Upper lobe of left lung (tissue), 6 donors: ENCODE measurements at regions not wholly inside any gene's neighbourhood (a gene's known extent, or its start where the extent isn't known, plus 50 kb on each side); places are given as distances from the start of the nearest gene placed in this dataset.

Experiments used
- ATAC-seq, 2 donors: fragments of 200-7000 bp; cut with Tn5 transposase; one replicate each; pipeline ENCODE4 v1.9.1; 2022; ENCODE audit warnings: mild to moderate bottlenecking in 2 of 2, moderate library complexity in 2 of 2; ENCODE audit not compliant: low FRiP score in 2 of 2
- DNase-seq, 2 donors: peaks; one replicate each; pipeline ENCODE4 v3.0.0-alpha.2; 2019 to 2020
- H3K27ac ChIP-seq, 4 donors: fragments of 200-600 bp; sonication (generic); one replicate each; pipeline ENCODE4 v1.5.1; 2016 to 2019
- H3K27me3 ChIP-seq, 4 donors: fragments of 200-600 bp; sonication (generic); one replicate each; pipeline ENCODE4 v1.5.1; 2017 to 2019
- H3K36me3 ChIP-seq, 4 donors: fragments of 200-600 bp; sonication (generic); one replicate each; pipeline ENCODE4 v1.5.1; 2016 to 2019
- H3K4me1 ChIP-seq, 4 donors: fragments of 200-600 bp; sonication (generic); one replicate each; pipeline ENCODE4 v1.5.1; 2018 to 2019
- H3K4me3 ChIP-seq, 4 donors: fragments of 200-600 bp; sonication (generic); one replicate each; pipeline ENCODE4 v1.5.1; 2017 to 2019; ENCODE audit warnings: mild to moderate bottlenecking in 2 of 4, moderate library complexity in 1 of 4
- H3K9me3 ChIP-seq, 4 donors: fragments of 200-600 bp; sonication (generic); one replicate each; pipeline ENCODE4 v1.5.1; 2018 to 2019
- CTCF ChIP-seq, 6 experiments: fragments of 450-650 bp in 4 of 6; fragments of 200-600 bp in 2 of 6; sonication (generic) in 2 of 6; IDR thresholded peaks; one replicate each; pipeline ENCODE4 v1.5.1; 2016 to 2019; ENCODE audit warnings: antibody characterized with exemption in 6 of 6
- EP300 ChIP-seq, 4 donors: sonication (generic); formaldehyde crosslinking; IDR thresholded peaks; one replicate each; pipeline ENCODE4 v1.5.1; 2017; ENCODE audit warnings: antibody characterized with exemption in 4 of 4, control low read depth in 2 of 4
- POLR2A ChIP-seq, 4 donors: fragments of 450-650 bp; IDR thresholded peaks; one replicate each; pipeline ENCODE4 v1.5.1; 2016 to 2017; ENCODE audit warnings: antibody characterized with exemption in 4 of 4, mild to moderate bottlenecking in 2 of 4
- POLR2AphosphoS5 ChIP-seq, 2 donors: sonication (generic); formaldehyde crosslinking; IDR thresholded peaks; one replicate each; pipeline ENCODE4 v1.5.1; 2017; ENCODE audit warnings: antibody characterized with exemption in 2 of 2
- WGBS, 2 donors: methylation state at CpG; one replicate each; pipeline ENCODE4 v1.1.5; 2017 to 2018; 5-methylcytosine and 5-hydroxymethylcytosine counted together
- donor health status: DM: no; HTN: no; CAD: no; lungs with moderate emphysema.
- donor health status: DM: no; HTN: yes; CAD: no; lungs with severe emphysema.

DNA sequence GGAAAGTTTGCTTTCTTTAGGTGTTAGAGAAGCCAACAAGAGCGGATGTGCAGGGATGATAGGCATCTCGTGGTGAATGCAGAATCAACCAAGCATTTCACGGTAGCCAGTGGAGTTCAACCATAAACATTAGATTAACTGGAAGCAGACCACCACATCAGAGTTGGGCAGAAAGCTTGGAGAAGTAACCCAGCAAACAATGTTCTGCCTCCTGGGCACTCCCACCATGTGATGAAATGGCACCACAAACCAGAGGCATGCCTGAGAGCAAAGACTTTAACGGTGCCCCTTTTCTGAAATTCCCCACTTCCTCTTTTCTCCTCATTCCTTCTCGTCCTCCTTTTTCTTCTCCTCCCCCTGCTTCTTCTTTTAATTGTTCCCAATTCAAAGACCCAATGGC is 193.5 kb upstream of the ANKFN1 start:
- H3K4me3 ChIP-seq, result no peak overlapping the region
- H3K9me3 ChIP-seq, result no peaks in the 10 kb centered on the region
- WGBS, 2 donors, result 66 to 67% methylated on average over 5 of the region's 5 CpGs
- no peaks in the 10 kb centered on the region for H3K36me3 ChIP-seq
- no peaks in the 10 kb centered on the region for H3K4me1 ChIP-seq
- TF ChIP-seq CTCF (IDR thresholded peaks at IDR 0.05) (no peak), POLR2A (IDR thresholded peaks at IDR 0.05) (no peak), POLR2AphosphoS5 (IDR thresholded peaks at IDR 0.05) (no peak), EP300 (IDR thresholded peaks at IDR 0.05) (no peak)
- no peaks in the 10 kb centered on the region for H3K27me3 ChIP-seq
- H3K27ac ChIP-seq, result no peak overlapping the region
- ATAC-seq, result no peak
- no peak for DNase-seq

- no peak for ATAC-seq
- Histone ChIP-seq H3K36me3 (no peaks in the 10 kb centered on the region), H3K27me3 (no peaks in the 10 kb centered on the region), H3K9me3 (no peaks in the 10 kb centered on the region), H3K27ac (no peak overlapping the region), H3K4me1 (no peaks in the 10 kb centered on the region), H3K4me3 (no peak overlapping the region)
- DNase-seq, result no peak
- TF ChIP-seq EP300 (IDR thresholded peaks at IDR 0.05) (no peak), POLR2A (IDR thresholded peaks at IDR 0.05) (no peak), POLR2AphosphoS5 (IDR thresholded peaks at IDR 0.05) (no peak), CTCF (IDR thresholded peaks at IDR 0.05) (no peak)
- 81 to 85% methylated on average over 3 of the region's 3 CpGs for WGBS, 2 donors
These were observed 191.9 kb upstream of the ANKFN1 start for GRCh38 chr17:55961386-55961785.

- Histone ChIP-seq H3K4me1 (no peaks in the 10 kb centered on the region), H3K36me3 (no peaks in the 10 kb centered on the region), H3K9me3 (no peaks in the 10 kb centered on the region), H3K27ac (no peak overlapping the region), H3K27me3 (no peaks in the 10 kb centered on the region), H3K4me3 (no peak overlapping the region)
- WGBS, 2 donors, result 25 to 37% methylated on average over 6 of the region's 6 CpGs
- ATAC-seq (no peak), DNase-seq (no peak)
- TF ChIP-seq EP300 (IDR thresholded peaks at IDR 0.05), result no peak
- TF ChIP-seq CTCF (IDR thresholded peaks at IDR 0.05), result no peak
- no peak for TF ChIP-seq POLR2A (IDR thresholded peaks at IDR 0.05)
- no peak for TF ChIP-seq POLR2AphosphoS5 (IDR thresholded peaks at IDR 0.05)
These were observed 190.3 kb upstream of the ANKFN1 start for GRCh38 chr17:55962951-55963401.

DNA sequence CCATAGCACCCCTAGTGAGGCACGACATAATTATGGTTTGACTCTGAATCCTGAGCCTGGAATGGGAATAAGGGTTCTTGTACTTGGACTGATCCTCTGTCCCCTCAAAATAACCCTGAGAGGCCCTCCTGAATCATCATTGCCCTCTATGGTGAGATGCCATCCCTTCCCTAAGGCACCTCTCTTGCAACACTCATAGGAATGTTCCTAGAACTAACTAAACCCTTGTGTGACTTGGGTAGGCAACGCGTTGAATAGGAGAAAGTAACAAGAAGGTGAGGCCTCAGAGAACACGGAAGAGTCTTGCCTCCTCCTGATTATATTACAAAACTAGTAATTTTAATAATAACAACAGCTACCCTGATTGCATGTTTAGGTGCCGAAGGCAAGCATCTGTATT is 189.1 kb upstream of the ANKFN1 start:
- no peaks in the 10 kb centered on the region for H3K9me3 ChIP-seq
- TF ChIP-seq POLR2A (IDR thresholded peaks at IDR 0.05), result no peak
- TF ChIP-seq EP300 (IDR thresholded peaks at IDR 0.05), result no peak
- TF ChIP-seq CTCF (IDR thresholded peaks at IDR 0.05), result no peak
- TF ChIP-seq POLR2AphosphoS5 (IDR thresholded peaks at IDR 0.05), result no peak
- H3K4me3 ChIP-seq, result no peak overlapping the region
- H3K27ac ChIP-seq, result no peak overlapping the region
- H3K4me1 ChIP-seq, result no peaks in the 10 kb centered on the region
- 84 to 94% methylated on average over 5 of the region's 5 CpGs for WGBS, 2 donors
- DNase-seq (no peak), ATAC-seq (no peak)
- no peaks in the 10 kb centered on the region for H3K36me3 ChIP-seq
- H3K27me3 ChIP-seq, result no peaks in the 10 kb centered on the region

GRCh38 chr17:55965051-55965450 is 188.2 kb upstream of the ANKFN1 start:
- no peak for TF ChIP-seq CTCF (IDR thresholded peaks at IDR 0.05)
- no peak for TF ChIP-seq EP300 (IDR thresholded peaks at IDR 0.05)
- TF ChIP-seq POLR2AphosphoS5 (IDR thresholded peaks at IDR 0.05), result no peak
- TF ChIP-seq POLR2A (IDR thresholded peaks at IDR 0.05), result no peak
- DNase-seq (no peak), ATAC-seq (no peak)
- H3K27ac ChIP-seq, result no peak overlapping the region
- H3K36me3 ChIP-seq, result no peaks in the 10 kb centered on the region
- no peaks in the 10 kb centered on the region for H3K9me3 ChIP-seq
- no peaks in the 10 kb centered on the region for H3K4me1 ChIP-seq
- H3K27me3 ChIP-seq, result no peaks in the 10 kb centered on the region
- no peak overlapping the region for H3K4me3 ChIP-seq
